Activated B cell treated with CpG ODN at 0.5 μM for 24 hours (primary cell): ENCODE measurements at regions not wholly inside any gene's neighbourhood (a gene's known extent, or its start where the extent isn't known, plus 50 kb on each side); places are given as distances from the start of the nearest gene placed in this dataset.

Experiments used
- ATAC-seq: fragments of 200-7000 bp; cut with Tn5 transposase; one replicate; pipeline ENCODE4 v1.10.0; 2021; ENCODE audit warnings: low read depth, mild to moderate bottlenecking, moderate library complexity
- CTCF ChIA-PET: fragments of 350-600 bp; sonication (Branson Sonifier 250); formaldehyde crosslinking; loops from one replicate; lab custom pipeline; 2021; ENCODE audit warnings: antibody characterized with exemption; lab: Charles Lee
- POLR2A ChIA-PET: fragments of 350-600 bp; sonication (Branson Sonifier 250); formaldehyde crosslinking; loops from one replicate; lab custom pipeline; 2021; ENCODE audit warnings: antibody characterized with exemption; lab: Charles Lee
- DNase-seq: peaks from one replicate; pipeline ENCODE4 v3.0.0; 2022
- H3K27ac Mint-ChIP-seq: one replicate; pipeline ENCODE4 v1.8.0; 2020; ENCODE audit warnings: mixed read lengths
- H3K27me3 Mint-ChIP-seq: one replicate; pipeline ENCODE4 v1.8.0; 2021; ENCODE audit warnings: mixed read lengths
- H3K36me3 Mint-ChIP-seq: one replicate; pipeline ENCODE4 v1.8.0; 2021; ENCODE audit warnings: low read depth, mixed read lengths
- H3K4me1 Mint-ChIP-seq: one replicate; pipeline ENCODE4 v1.8.0; 2021; ENCODE audit warnings: mixed read lengths
- H3K4me3 Mint-ChIP-seq: one replicate; pipeline ENCODE4 v1.8.0; 2020; ENCODE audit warnings: mild to moderate bottlenecking, mixed read lengths
- H3K9me3 Mint-ChIP-seq: one replicate; pipeline ENCODE4 v1.8.0; 2020; ENCODE audit warnings: mixed read lengths
- CTCF ChIP-seq: fragments of 200-600 bp; IDR thresholded peaks from one replicate; pipeline ENCODE4 v1.8.0; 2022; ENCODE audit warnings: antibody characterized with exemption, mild to moderate bottlenecking
- intact Hi-C: fragments of 100-400 bp; cut with micrococcal nuclease; formaldehyde crosslinking; loops from one replicate; pipeline ENCODE4 v1.15.1; 2024

- Mint-ChIP-seq H3K9me3 (no peaks in the 10 kb centered on the region), H3K4me3 (no peak overlapping the region), H3K36me3 (no peaks in the 10 kb centered on the region), H3K4me1 (no peaks in the 10 kb centered on the region), H3K27ac (no peak overlapping the region), H3K27me3 (no peaks in the 10 kb centered on the region)
- DNase-seq = no peak
- no peak for ATAC-seq
- intact Hi-C loops = no loop called here
- POLR2A ChIA-PET = no interaction called here
- CTCF ChIA-PET = no interaction called here
- no peak for TF ChIP-seq CTCF
Measured at GRCh38 chr6:77403424-77403823, 59.9 kb downstream of the HTR1B start.

GRCh38 chr6:77401231-77401630 lies 62.1 kb downstream of the HTR1B start:
- Mint-ChIP-seq H3K4me3 (no peak overlapping the region), H3K27me3 (no peaks in the 10 kb centered on the region), H3K4me1 (no peaks in the 10 kb centered on the region), H3K27ac (no peak overlapping the region), H3K9me3 (no peaks in the 10 kb centered on the region), H3K36me3 (no peaks in the 10 kb centered on the region)
- CTCF ChIA-PET = no interaction called here
- ATAC-seq = no peak
- intact Hi-C loops = no loop called here
- POLR2A ChIA-PET = no interaction called here
- no peak for DNase-seq
- TF ChIP-seq CTCF = no peak

GRCh38 chr6:77397561-77397960 lies 65.7 kb downstream of the HTR1B start:
- Mint-ChIP-seq H3K36me3 (no peaks in the 10 kb centered on the region), H3K27ac (no peak overlapping the region), H3K4me1 (no peaks in the 10 kb centered on the region), H3K9me3 (peaks cover 4% of the 10 kb centered on the region), H3K4me3 (no peak overlapping the region), H3K27me3 (no peaks in the 10 kb centered on the region)
- ATAC-seq = no peak
- DNase-seq = no peak
- intact Hi-C loops = no loop called here
- CTCF ChIA-PET = no interaction called here
- no peak for TF ChIP-seq CTCF
- POLR2A ChIA-PET = no interaction called here

- H3K36me3 Mint-ChIP-seq = no peaks in the 10 kb centered on the region
- no peak for ATAC-seq
Measured at GRCh38 chr6:77389402-77389801, 73.9 kb downstream of the HTR1B start.

GRCh38 chr6:77383026-77383425 lies 80.3 kb downstream of the HTR1B start:
- no peaks in the 10 kb centered on the region for H3K27me3 Mint-ChIP-seq
- POLR2A ChIA-PET = no interaction called here
- peaks cover 8% of the 10 kb centered on the region for H3K9me3 Mint-ChIP-seq

More at GRCh38 chr6:77389402-77389801, 73.9 kb downstream of the HTR1B start:
- TF ChIP-seq CTCF = no peak
- POLR2A ChIA-PET = no interaction called here
- intact Hi-C loops = no loop called here
- no peak overlapping the region for H3K4me3 Mint-ChIP-seq
- H3K27me3 Mint-ChIP-seq = no peaks in the 10 kb centered on the region
- no peaks in the 10 kb centered on the region for H3K4me1 Mint-ChIP-seq
- H3K27ac Mint-ChIP-seq = no peak overlapping the region
- H3K9me3 Mint-ChIP-seq = peaks cover 3% of the 10 kb centered on the region
- CTCF ChIA-PET = no interaction called here
- no peak for DNase-seq

More at GRCh38 chr6:77383026-77383425, 80.3 kb downstream of the HTR1B start:
- CTCF ChIA-PET = no interaction called here
- H3K4me3 Mint-ChIP-seq = no peak overlapping the region
- ATAC-seq (no peak), DNase-seq (no peak)
- intact Hi-C loops = no loop called here
- no peak for TF ChIP-seq CTCF
- no peaks in the 10 kb centered on the region for H3K36me3 Mint-ChIP-seq
- H3K27ac Mint-ChIP-seq = no peak overlapping the region
- H3K4me1 Mint-ChIP-seq = no peaks in the 10 kb centered on the region
